Panc1 (cell line): ENCODE measurements at regions not wholly inside any gene's neighbourhood (a gene's known extent, or its start where the extent isn't known, plus 50 kb on each side); places are given as distances from the start of the nearest gene placed in this dataset.

ENCODE experiments used
- ATAC-seq: fragments of 200-7000 bp; cut with Tn5 transposase; 2 replicates; pipeline ENCODE4 v1.9.1; 2020; ENCODE audit warnings: mild to moderate bottlenecking, moderate library complexity
- BruUV-seq: library from RNA; stranded (reverse); fragments of 400-500 nt; replicated peaks from 2 replicates; lab custom pipeline; 2021; lab: Mats Ljungman, UMichigan
- CTCF ChIA-PET: fragments of 300-600 bp; sonication (Branson Sonifier 250); formaldehyde crosslinking; loops from one replicate; lab custom pipeline; 2022; ENCODE audit warnings: antibody characterized with exemption; lab: Charles Lee
- POLR2A ChIA-PET: fragments of 300-600 bp; sonication (Branson Sonifier 250); formaldehyde crosslinking; loops from one replicate; lab custom pipeline; 2022; ENCODE audit warnings: antibody characterized with exemption; lab: Charles Lee
- DNase-seq: peaks from one replicate; pipeline ENCODE4 v3.0.0-alpha.2; 2010; ENCODE audit warnings: low read depth, low spot score
- H3K27ac ChIP-seq: 2 replicates; pipeline ENCODE4 v1.5.1; 2011; ENCODE audit warnings: mild to moderate bottlenecking, low read length, inconsistent platforms
- H3K27me3 ChIP-seq: fragments of 200-500 bp; sonication (Bioruptor generic); 2 replicates; pipeline ENCODE4 v1.6.0; 2014; ENCODE audit warnings: low read length, inconsistent platforms; ENCODE audit not compliant: control insufficient read depth, insufficient read depth
- H3K36me3 ChIP-seq: fragments of 200-500 bp; sonication (Bioruptor generic); 2 replicates; pipeline ENCODE4 v1.5.1; 2014; ENCODE audit warnings: inconsistent platforms, mild to moderate bottlenecking, low read length, moderate library complexity; ENCODE audit not compliant: control insufficient read depth, insufficient read depth
- H3K4me1 ChIP-seq: 2 replicates; pipeline ENCODE4 v1.5.1; 2011; ENCODE audit warnings: inconsistent platforms, mild to moderate bottlenecking, low read length, moderate library complexity; ENCODE audit not compliant: control insufficient read depth, insufficient read depth
- H3K4me3 ChIP-seq, 2 experiments: 2 replicates each; pipeline ENCODE4 v1.5.1; 2011 to 2012; ENCODE audit warnings: low read depth in 2 of 2, low read length in 2 of 2, mild to moderate bottlenecking in 2 of 2, inconsistent platforms in 1 of 2, moderate library complexity in 1 of 2
- H3K9me3 ChIP-seq: fragments of 200-500 bp; sonication (Bioruptor generic); 2 replicates; pipeline ENCODE4 v1.5.1; 2014; ENCODE audit warnings: low read depth, mild to moderate bottlenecking, inconsistent platforms, low read length, moderate library complexity; ENCODE audit not compliant: control insufficient read depth, insufficient read depth
- POLR2AphosphoS5 ChIP-seq: IDR thresholded peaks from 2 replicates; pipeline ENCODE4 v1.6.1; 2012; ENCODE audit warnings: mild to moderate bottlenecking, low read depth, low read length, moderate library complexity
- SIN3A ChIP-seq: IDR thresholded peaks from 2 replicates; pipeline ENCODE4 v1.6.1; 2012; ENCODE audit warnings: low read depth, mild to moderate bottlenecking, low read length, moderate library complexity, borderline replicate concordance; ENCODE audit not compliant: insufficient read depth
- TCF7L2 ChIP-seq: IDR thresholded peaks from 2 replicates; pipeline ENCODE4 v1.6.1; 2011; ENCODE audit warnings: mild to moderate bottlenecking, low read depth, low read length, inconsistent platforms
- in situ Hi-C: cut with HindIII; loops from 2 replicates; pipeline ENCODE4 v1.10.0; 2016; ENCODE audit warnings: low sequenced_read_pairs, low pct_unique_long_range_greater_than_20kb
- intact Hi-C: fragments of 100-400 bp; cut with micrococcal nuclease; formaldehyde crosslinking; loops from one replicate; pipeline ENCODE4 v1.10.0; 2022; ENCODE audit not compliant: unreplicated experiment
- TF ChIP-seq, protein P1 (sequence below), 2 experiments: IDR thresholded peaks; 2 replicates each; pipeline ENCODE4 v1.6.1; 2011 to 2012; ENCODE audit warnings: low read depth in 2 of 2, control low read depth in 1 of 2, low read length in 1 of 2, mild to moderate bottlenecking in 1 of 2, moderate library complexity in 1 of 2; ENCODE audit not compliant: insufficient read depth in 1 of 2
- TF ChIP-seq, protein P2 (sequence below): fragments of 450-650 bp; IDR thresholded peaks from 2 replicates; pipeline ENCODE4 v1.5.1; 2017; ENCODE audit warnings: mild to moderate bottlenecking

DNA sequence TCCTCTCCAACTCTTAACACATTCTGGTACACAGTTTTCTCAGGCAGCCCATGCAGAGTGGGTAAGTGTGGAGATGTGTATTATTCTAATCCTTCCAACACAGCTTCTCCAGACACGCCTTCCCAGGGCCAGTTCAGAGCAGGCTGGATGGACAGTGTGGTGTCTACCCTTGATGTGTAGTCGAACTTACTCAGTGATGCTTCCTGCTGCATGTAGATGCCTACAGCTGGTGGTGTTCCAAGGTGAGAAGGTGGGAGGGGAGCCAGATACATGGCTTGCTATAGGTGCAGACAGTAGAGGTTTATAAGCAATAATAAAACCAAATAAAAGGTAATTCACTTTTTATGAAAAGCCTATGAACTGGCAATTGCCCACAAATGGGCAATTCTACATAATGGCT is 104.0 kb downstream of the QRSL1 start:
- H3K27me3 ChIP-seq: no peaks in the 10 kb centered on the region
- ATAC-seq: no peak
- no peaks in the 10 kb centered on the region for H3K9me3 ChIP-seq
- no peak overlapping the region for H3K27ac ChIP-seq
- CTCF ChIA-PET: no interaction called here
- intact Hi-C loops (no loop called here), in situ Hi-C loops (no loop called here)
- no peak for DNase-seq
- POLR2A ChIA-PET: no interaction called here
- no TSS peak for BruUV-seq
- TF ChIP-seq POLR2AphosphoS5: no peak
- no peak for TF ChIP-seq TCF7L2
- TF ChIP-seq, protein P1, sequence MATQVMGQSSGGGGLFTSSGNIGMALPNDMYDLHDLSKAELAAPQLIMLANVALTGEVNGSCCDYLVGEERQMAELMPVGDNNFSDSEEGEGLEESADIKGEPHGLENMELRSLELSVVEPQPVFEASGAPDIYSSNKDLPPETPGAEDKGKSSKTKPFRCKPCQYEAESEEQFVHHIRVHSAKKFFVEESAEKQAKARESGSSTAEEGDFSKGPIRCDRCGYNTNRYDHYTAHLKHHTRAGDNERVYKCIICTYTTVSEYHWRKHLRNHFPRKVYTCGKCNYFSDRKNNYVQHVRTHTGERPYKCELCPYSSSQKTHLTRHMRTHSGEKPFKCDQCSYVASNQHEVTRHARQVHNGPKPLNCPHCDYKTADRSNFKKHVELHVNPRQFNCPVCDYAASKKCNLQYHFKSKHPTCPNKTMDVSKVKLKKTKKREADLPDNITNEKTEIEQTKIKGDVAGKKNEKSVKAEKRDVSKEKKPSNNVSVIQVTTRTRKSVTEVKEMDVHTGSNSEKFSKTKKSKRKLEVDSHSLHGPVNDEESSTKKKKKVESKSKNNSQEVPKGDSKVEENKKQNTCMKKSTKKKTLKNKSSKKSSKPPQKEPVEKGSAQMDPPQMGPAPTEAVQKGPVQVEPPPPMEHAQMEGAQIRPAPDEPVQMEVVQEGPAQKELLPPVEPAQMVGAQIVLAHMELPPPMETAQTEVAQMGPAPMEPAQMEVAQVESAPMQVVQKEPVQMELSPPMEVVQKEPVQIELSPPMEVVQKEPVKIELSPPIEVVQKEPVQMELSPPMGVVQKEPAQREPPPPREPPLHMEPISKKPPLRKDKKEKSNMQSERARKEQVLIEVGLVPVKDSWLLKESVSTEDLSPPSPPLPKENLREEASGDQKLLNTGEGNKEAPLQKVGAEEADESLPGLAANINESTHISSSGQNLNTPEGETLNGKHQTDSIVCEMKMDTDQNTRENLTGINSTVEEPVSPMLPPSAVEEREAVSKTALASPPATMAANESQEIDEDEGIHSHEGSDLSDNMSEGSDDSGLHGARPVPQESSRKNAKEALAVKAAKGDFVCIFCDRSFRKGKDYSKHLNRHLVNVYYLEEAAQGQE (IDR thresholded peaks at IDR 0.05; ENCODE audit: insufficient read depth in 1 of 2, low read depth in 2 of 2, low read length in 1 of 2): no peak
- TF ChIP-seq, protein P2, sequence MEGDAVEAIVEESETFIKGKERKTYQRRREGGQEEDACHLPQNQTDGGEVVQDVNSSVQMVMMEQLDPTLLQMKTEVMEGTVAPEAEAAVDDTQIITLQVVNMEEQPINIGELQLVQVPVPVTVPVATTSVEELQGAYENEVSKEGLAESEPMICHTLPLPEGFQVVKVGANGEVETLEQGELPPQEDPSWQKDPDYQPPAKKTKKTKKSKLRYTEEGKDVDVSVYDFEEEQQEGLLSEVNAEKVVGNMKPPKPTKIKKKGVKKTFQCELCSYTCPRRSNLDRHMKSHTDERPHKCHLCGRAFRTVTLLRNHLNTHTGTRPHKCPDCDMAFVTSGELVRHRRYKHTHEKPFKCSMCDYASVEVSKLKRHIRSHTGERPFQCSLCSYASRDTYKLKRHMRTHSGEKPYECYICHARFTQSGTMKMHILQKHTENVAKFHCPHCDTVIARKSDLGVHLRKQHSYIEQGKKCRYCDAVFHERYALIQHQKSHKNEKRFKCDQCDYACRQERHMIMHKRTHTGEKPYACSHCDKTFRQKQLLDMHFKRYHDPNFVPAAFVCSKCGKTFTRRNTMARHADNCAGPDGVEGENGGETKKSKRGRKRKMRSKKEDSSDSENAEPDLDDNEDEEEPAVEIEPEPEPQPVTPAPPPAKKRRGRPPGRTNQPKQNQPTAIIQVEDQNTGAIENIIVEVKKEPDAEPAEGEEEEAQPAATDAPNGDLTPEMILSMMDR: no peak
- no peak for TF ChIP-seq SIN3A
- no peaks in the 10 kb centered on the region for H3K36me3 ChIP-seq
- no peaks in the 10 kb centered on the region for H3K4me1 ChIP-seq
- no peak overlapping the region for H3K4me3 ChIP-seq

DNA sequence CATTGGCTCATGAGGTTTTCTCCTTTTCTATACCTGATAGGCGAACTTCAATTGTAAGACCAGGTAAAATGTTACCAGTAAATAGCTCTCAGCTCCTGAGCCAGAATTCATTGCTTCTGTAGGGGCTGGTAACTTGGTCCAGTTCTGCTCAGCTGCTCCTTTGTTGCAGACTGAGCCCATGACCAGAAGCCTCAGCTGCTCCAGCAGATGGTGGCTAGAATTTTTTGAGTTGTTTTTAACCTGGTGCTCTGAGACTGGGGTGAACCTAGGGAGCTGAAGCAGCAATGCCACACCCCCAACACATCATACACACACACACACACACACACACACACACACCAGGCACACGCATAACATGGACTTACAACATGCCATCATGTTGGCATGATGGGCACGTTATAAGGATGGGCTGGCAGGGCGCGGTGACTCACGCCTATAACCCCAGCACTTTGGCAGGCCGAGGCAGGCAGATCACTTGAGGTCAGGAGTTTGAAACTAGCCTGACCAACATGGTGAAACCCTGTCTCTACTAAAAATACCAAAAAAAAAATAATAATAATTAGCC is 103.1 kb downstream of the QRSL1 start:
- Histone ChIP-seq H3K9me3 (no peaks in the 10 kb centered on the region), H3K27me3 (no peaks in the 10 kb centered on the region; the same call in 1 of the 2 replicates), H3K4me3 (no peak overlapping the region), H3K36me3 (no peaks in the 10 kb centered on the region), H3K4me1 (no peaks in the 10 kb centered on the region), H3K27ac (no peak overlapping the region)
- ATAC-seq (no peak), DNase-seq (no peak)
- ChIA-PET POLR2A (no interaction called here), CTCF (interaction anchor here (0.6 kb wide), 1 partner anchor 98 kb away, joined by 4 read pairs; no protein-coding TSS in a partner anchor)
- in situ Hi-C loops (no loop called here), intact Hi-C loops (no loop called here)
- TF ChIP-seq, protein P1 (IDR thresholded peaks at IDR 0.05; ENCODE audit: insufficient read depth in 1 of 2, low read depth in 2 of 2, low read length in 1 of 2): no peak
- no peak for TF ChIP-seq SIN3A
- TF ChIP-seq POLR2AphosphoS5: no peak
- TF ChIP-seq TCF7L2: no peak
- TF ChIP-seq, protein P2: no peak
- BruUV-seq: no TSS peak
